A549 (cell line): ENCODE measurements at regions not wholly inside any gene's neighbourhood (a gene's known extent, or its start where the extent isn't known, plus 50 kb on each side); places are given as distances from the start of the nearest gene placed in this dataset.

Experiments used
- JUN ChIP-seq, 2 experiments: fragments of >200 bp; sonication (Bioruptor Twin); formaldehyde crosslinking; IDR thresholded peaks; 2 replicates in 1 of 2; 3 replicates in 1 of 2; pipeline ENCODE4 v1.6.1; 2016 to 2017
- POLR2A ChIP-seq: IDR thresholded peaks from 2 replicates; pipeline ENCODE4 v1.6.1; 2012; ENCODE audit warnings: mild to moderate bottlenecking, low read length
- RAD21 ChIP-seq, 2 experiments: fragments of >200 bp in 1 of 2; sonication (Bioruptor Twin) in 1 of 2; formaldehyde crosslinking in 1 of 2; IDR thresholded peaks in 1 of 2; conservative IDR thresholded peaks in 1 of 2; 2 replicates in 1 of 2; 3 replicates in 1 of 2; pipeline ENCODE4 v1.6.1; 2012 to 2018; ENCODE audit warnings: inconsistent platforms in 1 of 2
- TP53 ChIP-seq: fragments of 250-450 bp; sonication (Bioruptor Pico); IDR thresholded peaks from 2 replicates; pipeline ENCODE4 v1.5.0; 2021; ENCODE audit warnings: mild to moderate bottlenecking, moderate library complexity
- TF ChIP-seq, protein P1 (sequence below): fragments of >200 bp; sonication (Bioruptor Twin); formaldehyde crosslinking; IDR thresholded peaks from 3 replicates; pipeline ENCODE4 v1.5.1; 2016
- TF ChIP-seq, protein P2 (sequence below): fragments of 250-450 bp; sonication (Bioruptor Pico); IDR thresholded peaks from 2 replicates; pipeline ENCODE4 v1.5.0; 2021; ENCODE audit warnings: mild to moderate bottlenecking, moderate library complexity, borderline replicate concordance

GRCh38 chr20:12957968-12958367 lies 50.8 kb upstream of the SPTLC3 start:
- TF ChIP-seq, protein P1, sequence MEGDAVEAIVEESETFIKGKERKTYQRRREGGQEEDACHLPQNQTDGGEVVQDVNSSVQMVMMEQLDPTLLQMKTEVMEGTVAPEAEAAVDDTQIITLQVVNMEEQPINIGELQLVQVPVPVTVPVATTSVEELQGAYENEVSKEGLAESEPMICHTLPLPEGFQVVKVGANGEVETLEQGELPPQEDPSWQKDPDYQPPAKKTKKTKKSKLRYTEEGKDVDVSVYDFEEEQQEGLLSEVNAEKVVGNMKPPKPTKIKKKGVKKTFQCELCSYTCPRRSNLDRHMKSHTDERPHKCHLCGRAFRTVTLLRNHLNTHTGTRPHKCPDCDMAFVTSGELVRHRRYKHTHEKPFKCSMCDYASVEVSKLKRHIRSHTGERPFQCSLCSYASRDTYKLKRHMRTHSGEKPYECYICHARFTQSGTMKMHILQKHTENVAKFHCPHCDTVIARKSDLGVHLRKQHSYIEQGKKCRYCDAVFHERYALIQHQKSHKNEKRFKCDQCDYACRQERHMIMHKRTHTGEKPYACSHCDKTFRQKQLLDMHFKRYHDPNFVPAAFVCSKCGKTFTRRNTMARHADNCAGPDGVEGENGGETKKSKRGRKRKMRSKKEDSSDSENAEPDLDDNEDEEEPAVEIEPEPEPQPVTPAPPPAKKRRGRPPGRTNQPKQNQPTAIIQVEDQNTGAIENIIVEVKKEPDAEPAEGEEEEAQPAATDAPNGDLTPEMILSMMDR = no peak
- TF ChIP-seq JUN (IDR thresholded peaks at IDR 0.05) (no peak), POLR2A (no peak), TP53 (CRISPR knock-in tag) (no peak), RAD21 (conservative IDR thresholded peaks at IDR 0.05 in 1 of 2, IDR thresholded peaks at IDR 0.05 in 1 of 2) (no peak)
- TF ChIP-seq, protein P2, sequence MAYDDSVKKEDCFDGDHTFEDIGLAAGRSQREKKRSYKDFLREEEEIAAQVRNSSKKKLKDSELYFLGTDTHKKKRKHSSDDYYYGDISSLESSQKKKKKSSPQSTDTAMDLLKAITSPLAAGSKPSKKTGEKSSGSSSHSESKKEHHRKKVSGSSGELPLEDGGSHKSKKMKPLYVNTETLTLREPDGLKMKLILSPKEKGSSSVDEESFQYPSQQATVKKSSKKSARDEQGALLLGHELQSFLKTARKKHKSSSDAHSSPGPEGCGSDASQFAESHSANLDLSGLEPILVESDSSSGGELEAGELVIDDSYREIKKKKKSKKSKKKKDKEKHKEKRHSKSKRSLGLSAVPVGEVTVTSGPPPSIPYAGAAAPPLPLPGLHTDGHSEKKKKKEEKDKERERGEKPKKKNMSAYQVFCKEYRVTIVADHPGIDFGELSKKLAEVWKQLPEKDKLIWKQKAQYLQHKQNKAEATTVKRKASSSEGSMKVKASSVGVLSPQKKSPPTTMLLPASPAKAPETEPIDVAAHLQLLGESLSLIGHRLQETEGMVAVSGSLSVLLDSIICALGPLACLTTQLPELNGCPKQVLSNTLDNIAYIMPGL (CRISPR knock-in tag) = no peak
